WTC11 (cell line): ENCODE measurements at regions not wholly inside any gene's neighbourhood (a gene's known extent, or its start where the extent isn't known, plus 50 kb on each side); places are given as distances from the start of the nearest gene placed in this dataset.

Experiments used
- ETV6 ChIP-seq: sonication (generic); formaldehyde crosslinking; IDR thresholded peaks from 2 replicates; pipeline ENCODE4 v1.8.1; 2022; ENCODE audit warnings: mild to moderate bottlenecking, missing genetic modification reagents
- TF ChIP-seq, protein P1 (sequence below): sonication (generic); formaldehyde crosslinking; IDR thresholded peaks from 2 replicates; pipeline ENCODE4 v1.8.0; 2022; ENCODE audit warnings: mild to moderate bottlenecking, missing genetic modification reagents
- TF ChIP-seq, protein P2 (sequence below): sonication (generic); formaldehyde crosslinking; IDR thresholded peaks from 2 replicates; pipeline ENCODE4 v1.8.0; 2023; ENCODE audit warnings: mild to moderate bottlenecking, missing genetic modification reagents
- TF ChIP-seq, protein P3 (sequence below): fragments of 200-600 bp; IDR thresholded peaks from 2 replicates; pipeline ENCODE4 v1.8.0; 2022; ENCODE audit warnings: antibody characterized with exemption

DNA sequence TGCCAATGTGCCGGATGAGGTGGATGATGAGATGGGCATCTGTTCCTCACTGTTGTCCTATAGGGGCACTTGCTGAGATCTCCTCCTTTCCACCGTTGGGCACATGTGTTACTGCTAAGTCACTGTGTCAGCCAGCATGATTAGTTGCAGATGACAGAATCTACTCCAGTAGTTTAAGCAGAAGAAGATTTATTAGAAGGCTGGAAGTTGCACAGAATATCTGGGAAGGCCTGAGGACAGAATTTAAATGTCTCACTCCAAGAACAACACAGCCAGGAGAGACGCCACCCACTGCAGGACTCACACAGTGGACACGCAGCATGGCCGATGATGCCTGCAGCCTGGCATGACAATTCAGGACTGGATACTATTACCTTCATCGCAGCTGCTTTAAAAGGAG, 157.5 kb downstream of the NSG2 start:
- no peak for TF ChIP-seq ETV6 (CRISPR knock-in tag)
- TF ChIP-seq, protein P1, sequence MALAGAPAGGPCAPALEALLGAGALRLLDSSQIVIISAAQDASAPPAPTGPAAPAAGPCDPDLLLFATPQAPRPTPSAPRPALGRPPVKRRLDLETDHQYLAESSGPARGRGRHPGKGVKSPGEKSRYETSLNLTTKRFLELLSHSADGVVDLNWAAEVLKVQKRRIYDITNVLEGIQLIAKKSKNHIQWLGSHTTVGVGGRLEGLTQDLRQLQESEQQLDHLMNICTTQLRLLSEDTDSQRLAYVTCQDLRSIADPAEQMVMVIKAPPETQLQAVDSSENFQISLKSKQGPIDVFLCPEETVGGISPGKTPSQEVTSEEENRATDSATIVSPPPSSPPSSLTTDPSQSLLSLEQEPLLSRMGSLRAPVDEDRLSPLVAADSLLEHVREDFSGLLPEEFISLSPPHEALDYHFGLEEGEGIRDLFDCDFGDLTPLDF, result no peak
- TF ChIP-seq, protein P2, sequence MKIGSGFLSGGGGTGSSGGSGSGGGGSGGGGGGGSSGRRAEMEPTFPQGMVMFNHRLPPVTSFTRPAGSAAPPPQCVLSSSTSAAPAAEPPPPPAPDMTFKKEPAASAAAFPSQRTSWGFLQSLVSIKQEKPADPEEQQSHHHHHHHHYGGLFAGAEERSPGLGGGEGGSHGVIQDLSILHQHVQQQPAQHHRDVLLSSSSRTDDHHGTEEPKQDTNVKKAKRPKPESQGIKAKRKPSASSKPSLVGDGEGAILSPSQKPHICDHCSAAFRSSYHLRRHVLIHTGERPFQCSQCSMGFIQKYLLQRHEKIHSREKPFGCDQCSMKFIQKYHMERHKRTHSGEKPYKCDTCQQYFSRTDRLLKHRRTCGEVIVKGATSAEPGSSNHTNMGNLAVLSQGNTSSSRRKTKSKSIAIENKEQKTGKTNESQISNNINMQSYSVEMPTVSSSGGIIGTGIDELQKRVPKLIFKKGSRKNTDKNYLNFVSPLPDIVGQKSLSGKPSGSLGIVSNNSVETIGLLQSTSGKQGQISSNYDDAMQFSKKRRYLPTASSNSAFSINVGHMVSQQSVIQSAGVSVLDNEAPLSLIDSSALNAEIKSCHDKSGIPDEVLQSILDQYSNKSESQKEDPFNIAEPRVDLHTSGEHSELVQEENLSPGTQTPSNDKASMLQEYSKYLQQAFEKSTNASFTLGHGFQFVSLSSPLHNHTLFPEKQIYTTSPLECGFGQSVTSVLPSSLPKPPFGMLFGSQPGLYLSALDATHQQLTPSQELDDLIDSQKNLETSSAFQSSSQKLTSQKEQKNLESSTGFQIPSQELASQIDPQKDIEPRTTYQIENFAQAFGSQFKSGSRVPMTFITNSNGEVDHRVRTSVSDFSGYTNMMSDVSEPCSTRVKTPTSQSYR (CRISPR knock-in tag), result no peak
- TF ChIP-seq, protein P3, sequence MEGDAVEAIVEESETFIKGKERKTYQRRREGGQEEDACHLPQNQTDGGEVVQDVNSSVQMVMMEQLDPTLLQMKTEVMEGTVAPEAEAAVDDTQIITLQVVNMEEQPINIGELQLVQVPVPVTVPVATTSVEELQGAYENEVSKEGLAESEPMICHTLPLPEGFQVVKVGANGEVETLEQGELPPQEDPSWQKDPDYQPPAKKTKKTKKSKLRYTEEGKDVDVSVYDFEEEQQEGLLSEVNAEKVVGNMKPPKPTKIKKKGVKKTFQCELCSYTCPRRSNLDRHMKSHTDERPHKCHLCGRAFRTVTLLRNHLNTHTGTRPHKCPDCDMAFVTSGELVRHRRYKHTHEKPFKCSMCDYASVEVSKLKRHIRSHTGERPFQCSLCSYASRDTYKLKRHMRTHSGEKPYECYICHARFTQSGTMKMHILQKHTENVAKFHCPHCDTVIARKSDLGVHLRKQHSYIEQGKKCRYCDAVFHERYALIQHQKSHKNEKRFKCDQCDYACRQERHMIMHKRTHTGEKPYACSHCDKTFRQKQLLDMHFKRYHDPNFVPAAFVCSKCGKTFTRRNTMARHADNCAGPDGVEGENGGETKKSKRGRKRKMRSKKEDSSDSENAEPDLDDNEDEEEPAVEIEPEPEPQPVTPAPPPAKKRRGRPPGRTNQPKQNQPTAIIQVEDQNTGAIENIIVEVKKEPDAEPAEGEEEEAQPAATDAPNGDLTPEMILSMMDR, result no peak
